Liver (tissue), 8 donors: ENCODE measurements at regions not wholly inside any gene's neighbourhood (a gene's known extent, or its start where the extent isn't known, plus 50 kb on each side); places are given as distances from the start of the nearest gene placed in this dataset.

Experiments used
- DNase-seq: peaks from one replicate; pipeline ENCODE4 v3.0.0-alpha.2; 2017; ENCODE audit warnings: low spot score
- H3K27ac ChIP-seq, 2 donors: one replicate each; pipeline ENCODE4 v1.7.0; 2013; ENCODE audit warnings: inconsistent platforms in 2 of 2, low read length in 2 of 2, control low read depth in 1 of 2, low read depth in 1 of 2, mild to moderate bottlenecking in 1 of 2
- H3K27me3 ChIP-seq, 4 donors: one replicate each; pipeline versions ENCODE4 v1.6.1 to v1.7.0; 2013; ENCODE audit warnings: low read length in 3 of 4, inconsistent platforms in 1 of 4, mild to moderate bottlenecking in 1 of 4, moderate library complexity in 1 of 4; ENCODE audit not compliant: control insufficient read depth in 4 of 4, insufficient read depth in 4 of 4
- H3K36me3 ChIP-seq, 4 donors: one replicate each; pipeline versions ENCODE4 v1.6.1 to v1.7.0; 2013; ENCODE audit warnings: low read length in 3 of 4, mild to moderate bottlenecking in 3 of 4, low read depth in 1 of 4, moderate library complexity in 1 of 4; ENCODE audit not compliant: control insufficient read depth in 4 of 4, insufficient read depth in 3 of 4
- H3K4me1 ChIP-seq, 4 donors: one replicate each; pipeline versions ENCODE4 v1.6.1 to v1.7.0; 2013; ENCODE audit warnings: low read length in 3 of 4, mild to moderate bottlenecking in 3 of 4, moderate library complexity in 1 of 4; ENCODE audit not compliant: control insufficient read depth in 4 of 4, insufficient read depth in 4 of 4
- H3K4me3 ChIP-seq, 3 donors: one replicate each; pipeline versions ENCODE4 v1.6.1 to v1.7.0; 2013; ENCODE audit warnings: low read length in 3 of 3, control low read depth in 1 of 3, low read depth in 1 of 3, mild to moderate bottlenecking in 1 of 3
- H3K9ac ChIP-seq, 2 donors: one replicate each; pipeline ENCODE4 v1.7.0; 2013; ENCODE audit warnings: low read length in 2 of 2, mild to moderate bottlenecking in 2 of 2, moderate library complexity in 2 of 2, control low read depth in 1 of 2, low read depth in 1 of 2
- H3K9me3 ChIP-seq, 4 donors: one replicate each; pipeline versions ENCODE4 v1.6.1 to v1.7.0; 2013; ENCODE audit warnings: low read length in 3 of 4; ENCODE audit not compliant: control insufficient read depth in 4 of 4
- FOXA1 ChIP-seq: IDR thresholded peaks from 2 replicates; pipeline ENCODE4 v1.6.1; 2016; ENCODE audit warnings: antibody characterized with exemption
- FOXA2 ChIP-seq: IDR thresholded peaks from 2 replicates; pipeline ENCODE4 v1.6.1; 2016; ENCODE audit warnings: antibody characterized with exemption
- GABPA ChIP-seq, 2 donors: IDR thresholded peaks in 1 of 2; conservative IDR thresholded peaks in 1 of 2; 2 replicates each; pipeline ENCODE4 v1.6.1; 2016; ENCODE audit warnings: antibody characterized with exemption in 2 of 2, mild to moderate bottlenecking in 1 of 2, moderate library complexity in 1 of 2
- HNF4G ChIP-seq: IDR thresholded peaks from 2 replicates; pipeline ENCODE4 v1.6.1; 2016; ENCODE audit warnings: antibody characterized with exemption
- RAD21 ChIP-seq, 2 donors: IDR thresholded peaks; 2 replicates each; pipeline ENCODE4 v1.6.1; 2016; ENCODE audit warnings: antibody characterized with exemption in 2 of 2, mild to moderate bottlenecking in 2 of 2
- RXRA ChIP-seq, 2 donors: IDR thresholded peaks; 2 replicates each; pipeline ENCODE4 v1.6.1; 2017 to 2018; ENCODE audit warnings: antibody characterized with exemption in 2 of 2, mild to moderate bottlenecking in 1 of 2
- SP1 ChIP-seq: IDR thresholded peaks from 2 replicates; pipeline ENCODE4 v1.6.1; 2018; ENCODE audit warnings: antibody characterized with exemption, mild to moderate bottlenecking
- TAF1 ChIP-seq: conservative IDR thresholded peaks from 2 replicates; pipeline ENCODE4 v1.6.1; 2016; ENCODE audit warnings: antibody characterized with exemption, mild to moderate bottlenecking
- YY1 ChIP-seq: IDR thresholded peaks from 2 replicates; pipeline ENCODE4 v1.6.1; 2016; ENCODE audit warnings: antibody characterized with exemption, mild to moderate bottlenecking
- WGBS: extraction: QIAGEN DNeasy Blood & Tissue Kit; methylation state at CpG from one replicate; pipeline ENCODE4 v1.1.7; 2013; 5-methylcytosine and 5-hydroxymethylcytosine counted together
- TF ChIP-seq, protein P1 (sequence below): IDR thresholded peaks from 2 replicates; pipeline ENCODE4 v1.6.1; 2016; ENCODE audit warnings: antibody characterized with exemption
- TF ChIP-seq, protein P2 (sequence below): IDR thresholded peaks from 2 replicates; pipeline ENCODE4 v1.6.1; 2016; ENCODE audit warnings: antibody characterized with exemption
- TF ChIP-seq, protein P3 (sequence below): fragments of 150-350 bp; IDR thresholded peaks from 2 replicates; pipeline ENCODE4 v1.5.1; 2017; ENCODE audit warnings: improper control_type of control experiment, low read depth, low read length; ENCODE audit not compliant: missing input control
- donor health status: healthy.
- donor health status: healthy.
- donor health status: healthy.
- donor health status: healthy.
- donor health status: healthy.

DNA sequence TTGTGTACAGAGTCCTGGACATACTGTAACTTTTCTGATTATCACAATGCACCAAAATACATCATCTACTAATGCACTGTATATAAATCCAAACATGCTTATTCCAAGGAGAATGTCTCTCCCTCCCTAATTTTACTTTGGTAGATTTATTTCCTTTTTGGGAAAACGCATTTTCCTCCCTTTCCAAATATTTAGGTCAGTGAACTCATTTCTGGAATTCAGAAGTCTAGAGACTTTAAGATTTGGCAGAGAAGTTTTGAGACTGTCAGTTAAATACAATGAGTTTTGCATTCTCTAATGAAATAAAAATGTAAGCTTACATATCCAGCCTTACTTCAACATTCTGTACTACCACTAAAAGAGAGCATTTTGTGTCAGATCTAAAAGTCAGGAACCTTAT is 165.8 kb upstream of the EDNRB start (continued):
- TF ChIP-seq, protein P1, sequence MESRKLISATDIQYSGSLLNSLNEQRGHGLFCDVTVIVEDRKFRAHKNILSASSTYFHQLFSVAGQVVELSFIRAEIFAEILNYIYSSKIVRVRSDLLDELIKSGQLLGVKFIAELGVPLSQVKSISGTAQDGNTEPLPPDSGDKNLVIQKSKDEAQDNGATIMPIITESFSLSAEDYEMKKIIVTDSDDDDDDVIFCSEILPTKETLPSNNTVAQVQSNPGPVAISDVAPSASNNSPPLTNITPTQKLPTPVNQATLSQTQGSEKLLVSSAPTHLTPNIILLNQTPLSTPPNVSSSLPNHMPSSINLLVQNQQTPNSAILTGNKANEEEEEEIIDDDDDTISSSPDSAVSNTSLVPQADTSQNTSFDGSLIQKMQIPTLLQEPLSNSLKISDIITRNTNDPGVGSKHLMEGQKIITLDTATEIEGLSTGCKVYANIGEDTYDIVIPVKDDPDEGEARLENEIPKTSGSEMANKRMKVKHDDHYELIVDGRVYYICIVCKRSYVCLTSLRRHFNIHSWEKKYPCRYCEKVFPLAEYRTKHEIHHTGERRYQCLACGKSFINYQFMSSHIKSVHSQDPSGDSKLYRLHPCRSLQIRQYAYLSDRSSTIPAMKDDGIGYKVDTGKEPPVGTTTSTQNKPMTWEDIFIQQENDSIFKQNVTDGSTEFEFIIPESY, result no peak
- no peak for TF ChIP-seq YY1

- TF ChIP-seq, protein P2, sequence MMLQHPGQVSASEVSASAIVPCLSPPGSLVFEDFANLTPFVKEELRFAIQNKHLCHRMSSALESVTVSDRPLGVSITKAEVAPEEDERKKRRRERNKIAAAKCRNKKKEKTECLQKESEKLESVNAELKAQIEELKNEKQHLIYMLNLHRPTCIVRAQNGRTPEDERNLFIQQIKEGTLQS, result no peak
- no peak for TF ChIP-seq RAD21 (IDR thresholded peaks at IDR 0.05)
- DNase-seq, result no peak
- no peak overlapping the region for H3K9ac ChIP-seq
- no peaks in the 10 kb centered on the region for H3K36me3 ChIP-seq
- H3K4me3 ChIP-seq, result no peak overlapping the region
- H3K4me1 ChIP-seq, result no peaks in the 10 kb centered on the region
- no peaks in the 10 kb centered on the region for H3K27me3 ChIP-seq
- no peak overlapping the region for H3K27ac ChIP-seq
- peaks cover 0 to 9% (median under 1%) of the 10 kb centered on the region in 4 donors for H3K9me3 ChIP-seq
- WGBS, result 55% methylated on average over 3 of the region's 3 CpGs
These were observed 159.5 kb upstream of the EDNRB start for GRCh38 chr13:78078168-78078567.

DNA sequence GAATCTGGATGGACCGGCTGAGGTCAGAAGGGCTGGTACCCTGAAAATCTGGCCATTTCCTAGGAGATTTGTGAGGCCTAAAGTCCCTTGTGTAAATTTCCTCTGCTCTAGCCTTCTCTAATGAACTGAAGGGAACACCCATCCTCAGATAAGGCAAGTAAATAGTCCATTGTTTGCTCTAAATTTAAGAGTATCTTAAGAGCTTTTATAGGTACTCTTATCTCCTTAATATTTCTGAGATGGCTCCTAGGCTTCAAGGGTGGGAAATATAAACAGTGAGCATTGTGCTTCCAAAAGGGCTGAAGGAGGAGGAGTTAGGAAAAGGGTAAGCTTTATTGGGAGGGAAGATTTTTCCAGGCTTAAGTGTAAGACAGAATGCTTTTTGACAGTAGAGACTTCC is 148.7 kb upstream of the EDNRB start:
- H3K4me1 ChIP-seq, result no peaks in the 10 kb centered on the region
- H3K36me3 ChIP-seq, result no peaks in the 10 kb centered on the region
- no peak for DNase-seq
- H3K27ac ChIP-seq, result no peak overlapping the region
- H3K27me3 ChIP-seq, result no peaks in the 10 kb centered on the region
- TF ChIP-seq TAF1, result no peak
- TF ChIP-seq RAD21 (IDR thresholded peaks at IDR 0.05), result no peak
- peaks cover 0 to 2% (median 0%) of the 10 kb centered on the region in 4 donors for H3K9me3 ChIP-seq
- no peak overlapping the region for H3K4me3 ChIP-seq
- H3K9ac ChIP-seq, result no peak overlapping the region
- 33% methylated on average over 1 of the region's 1 CpG for WGBS

DNA sequence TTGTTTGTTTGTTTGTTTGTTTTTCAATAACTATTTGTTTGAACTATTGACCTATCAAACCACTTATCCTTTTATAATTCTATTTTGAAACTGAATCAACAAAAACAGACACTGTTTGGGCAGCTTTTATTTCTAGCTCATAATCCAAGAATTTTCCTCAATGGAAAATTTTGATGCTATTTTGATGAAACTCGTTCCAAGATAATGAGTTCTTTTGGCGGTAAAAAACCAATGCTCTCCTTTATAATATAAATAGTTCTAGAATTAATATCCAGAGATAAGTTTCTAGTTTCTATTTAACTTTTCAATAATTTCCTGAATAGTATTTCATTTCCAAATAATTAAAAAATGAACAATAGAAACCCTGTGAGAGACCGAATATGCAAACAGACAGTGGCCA is 146.5 kb upstream of the EDNRB start:
- no peaks in the 10 kb centered on the region for H3K36me3 ChIP-seq
- H3K9me3 ChIP-seq, result peaks cover 0 to 2% (median 0%) of the 10 kb centered on the region in 4 donors
- H3K4me1 ChIP-seq, result no peaks in the 10 kb centered on the region
- 77% methylated on average over 3 of the region's 3 CpGs for WGBS
- no peak overlapping the region for H3K9ac ChIP-seq
- no peak overlapping the region for H3K4me3 ChIP-seq
- TF ChIP-seq SP1 (no peak), FOXA2 (no peak), RXRA (IDR thresholded peaks at IDR 0.05) (no peak), TAF1 (no peak), HNF4G (no peak), FOXA1 (no peak), GABPA (IDR thresholded peaks at IDR 0.05 in 1 of 2, conservative IDR thresholded peaks at IDR 0.05 in 1 of 2) (no peak), YY1 (no peak)
- TF ChIP-seq, protein P3, sequence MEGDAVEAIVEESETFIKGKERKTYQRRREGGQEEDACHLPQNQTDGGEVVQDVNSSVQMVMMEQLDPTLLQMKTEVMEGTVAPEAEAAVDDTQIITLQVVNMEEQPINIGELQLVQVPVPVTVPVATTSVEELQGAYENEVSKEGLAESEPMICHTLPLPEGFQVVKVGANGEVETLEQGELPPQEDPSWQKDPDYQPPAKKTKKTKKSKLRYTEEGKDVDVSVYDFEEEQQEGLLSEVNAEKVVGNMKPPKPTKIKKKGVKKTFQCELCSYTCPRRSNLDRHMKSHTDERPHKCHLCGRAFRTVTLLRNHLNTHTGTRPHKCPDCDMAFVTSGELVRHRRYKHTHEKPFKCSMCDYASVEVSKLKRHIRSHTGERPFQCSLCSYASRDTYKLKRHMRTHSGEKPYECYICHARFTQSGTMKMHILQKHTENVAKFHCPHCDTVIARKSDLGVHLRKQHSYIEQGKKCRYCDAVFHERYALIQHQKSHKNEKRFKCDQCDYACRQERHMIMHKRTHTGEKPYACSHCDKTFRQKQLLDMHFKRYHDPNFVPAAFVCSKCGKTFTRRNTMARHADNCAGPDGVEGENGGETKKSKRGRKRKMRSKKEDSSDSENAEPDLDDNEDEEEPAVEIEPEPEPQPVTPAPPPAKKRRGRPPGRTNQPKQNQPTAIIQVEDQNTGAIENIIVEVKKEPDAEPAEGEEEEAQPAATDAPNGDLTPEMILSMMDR, result no peak
- TF ChIP-seq, protein P1, result no peak
- DNase-seq, result no peak
- H3K27me3 ChIP-seq, result no peaks in the 10 kb centered on the region
- H3K27ac ChIP-seq, result no peak overlapping the region
